DMS53 treated with DMSO at 0.1 percent for 48 hours (cell line): ENCODE measurements at regions not wholly inside any gene's neighbourhood (a gene's known extent, or its start where the extent isn't known, plus 50 kb on each side); places are given as distances from the start of the nearest gene placed in this dataset.
A peak's percentile ranks its signal among the peaks of the same experiment; 100 is the strongest.

ENCODE experiments used
- DNase-seq: peaks from one replicate; lab custom pipeline; 2025; ENCODE audit not compliant: unreplicated experiment; lab: John Stamatoyannopoulos, UW

GRCh38 chr5:159527546-159528254 is 197.4 kb upstream of the IL12B start:
- DNase-seq: no peak

GRCh38 chr5:159531554-159532105 is 201.3 kb upstream of the IL12B start:
- DNase-seq: no peak

GRCh38 chr5:159533197-159533596 is 202.9 kb upstream of the IL12B start:
- no peak for DNase-seq

- DNase-seq: no peak
These were observed 205.9 kb upstream of the IL12B start for GRCh38 chr5:159536166-159536565.

GRCh38 chr5:159536646-159537045 is 206.4 kb upstream of the IL12B start:
- DNase-seq: no peak

GRCh38 chr5:159539678-159540077 is 209.4 kb upstream of the IL12B start:
- DNase-seq: no peak

- DNase-seq: no peak
These were observed 213.0 kb upstream of the IL12B start for GRCh38 chr5:159543326-159543725.

- DNase-seq: no peak
These were observed 214.9 kb upstream of the IL12B start for GRCh38 chr5:159545156-159545555.

- no peak for DNase-seq
These were observed 217.3 kb upstream of the IL12B start for GRCh38 chr5:159547466-159548195.

GRCh38 chr5:159548517-159548916 is 218.2 kb upstream of the IL12B start:
- DNase-seq: no peak

GRCh38 chr5:159549046-159549445 is 218.8 kb upstream of the IL12B start:
- no peak for DNase-seq

- no peak for DNase-seq
These were observed 220.7 kb upstream of the IL12B start for GRCh38 chr5:159550951-159551350.

- no peak for DNase-seq
These were observed 222.5 kb upstream of the IL12B start for GRCh38 chr5:159552751-159553150.

GRCh38 chr5:159553792-159554191 is 223.5 kb upstream of the IL12B start:
- DNase-seq: no peak

GRCh38 chr5:159555084-159555483 is 224.8 kb upstream of the IL12B start:
- DNase-seq: no peak

GRCh38 chr5:159559337-159559736 is 229.1 kb upstream of the IL12B start:
- no peak for DNase-seq

- no peak for DNase-seq
These were observed 229.8 kb upstream of the IL12B start for GRCh38 chr5:159560088-159560487.

GRCh38 chr5:159564031-159564430 is 233.7 kb upstream of the IL12B start:
- no peak for DNase-seq

GRCh38 chr5:159566832-159567231 is 236.5 kb upstream of the IL12B start:
- DNase-seq: no peak

- no peak for DNase-seq
These were observed 237.2 kb upstream of the IL12B start for GRCh38 chr5:159567461-159567860.

GRCh38 chr5:159571501-159572244 is 241.4 kb upstream of the IL12B start:
- DNase-seq: peak; percentile 74

- DNase-seq: no peak
These were observed 246.6 kb upstream of the IL12B start for GRCh38 chr5:159576902-159577301.
